ENCODE measurements at regions not wholly inside any gene's neighbourhood (a gene's known extent, or its start where the extent isn't known, plus 50 kb on each side); places are given as distances from the start of the nearest gene placed in this dataset.

DNA sequence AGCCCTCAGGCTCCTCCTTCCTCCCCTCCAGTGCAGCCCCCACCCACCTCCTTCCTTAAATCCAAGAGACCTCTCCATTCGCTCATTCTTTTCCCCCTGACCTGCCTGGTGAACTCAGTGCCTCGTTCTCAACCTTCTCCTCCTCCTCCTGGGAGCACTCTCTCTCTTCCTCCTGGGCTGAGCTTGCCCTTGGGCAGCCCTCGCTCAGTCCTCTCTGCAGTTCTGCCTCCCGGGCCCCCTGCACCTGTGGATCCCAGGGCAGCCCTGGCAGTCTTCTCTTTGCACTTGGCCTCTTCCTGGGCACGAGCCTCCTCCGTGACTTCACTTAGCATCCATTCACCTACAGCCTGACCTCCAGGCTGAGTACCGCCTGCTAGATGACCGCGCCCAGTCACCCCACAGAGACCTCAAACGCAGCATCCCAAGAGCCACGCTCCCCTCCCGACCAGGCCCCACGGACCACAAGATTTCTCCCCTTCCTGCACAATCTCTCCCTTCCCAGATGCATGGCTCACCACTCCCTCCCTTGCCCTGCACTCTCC is 58.9 kb upstream of the ID2 start:
- BruUV-seq (replicated peaks), result no TSS peak
- intact Hi-C loops (cut with micrococcal nuclease; ENCODE audit: unreplicated experiment), result no loop called here
- peaks cover 6% of the 10 kb centered on the region for H3K4me1 ChIP-seq (ENCODE audit: insufficient read depth, low read length, poor library complexity, severe bottlenecking)
- TF ChIP-seq EZH2 (IDR thresholded peaks at IDR 0.05; ENCODE audit: borderline replicate concordance, low read depth, low read length, poor library complexity, severe bottlenecking), result no peak
- TF ChIP-seq CTCF (conservative IDR thresholded peaks at IDR 0.05; ENCODE audit: low read depth, low read length), result no peak
- H3K27ac ChIP-seq (ENCODE audit: low read depth, low read length, poor library complexity, severe bottlenecking), result no peak overlapping the region
- POLR2A ChIA-PET (ENCODE audit: low non-redundant PET), result no interaction called here
- no peak for DNase-seq (ENCODE audit: low spot score)
- no peaks in the 10 kb centered on the region for H3K36me3 ChIP-seq (ENCODE audit: insufficient read depth, low read length, poor library complexity, severe bottlenecking)
- H3K9me3 ChIP-seq (ENCODE audit: low read depth, low read length, poor library complexity, severe bottlenecking), result no peaks in the 10 kb centered on the region
- no peaks in the 10 kb centered on the region for H3K27me3 ChIP-seq (replicated peaks; ENCODE audit: insufficient read depth, low read depth, low read length, poor library complexity)
- CTCF ChIA-PET, result no interaction called here
- no peak overlapping the region for H3K4me3 ChIP-seq (ENCODE audit: low read depth, low read length, poor library complexity, severe bottlenecking)

DNA sequence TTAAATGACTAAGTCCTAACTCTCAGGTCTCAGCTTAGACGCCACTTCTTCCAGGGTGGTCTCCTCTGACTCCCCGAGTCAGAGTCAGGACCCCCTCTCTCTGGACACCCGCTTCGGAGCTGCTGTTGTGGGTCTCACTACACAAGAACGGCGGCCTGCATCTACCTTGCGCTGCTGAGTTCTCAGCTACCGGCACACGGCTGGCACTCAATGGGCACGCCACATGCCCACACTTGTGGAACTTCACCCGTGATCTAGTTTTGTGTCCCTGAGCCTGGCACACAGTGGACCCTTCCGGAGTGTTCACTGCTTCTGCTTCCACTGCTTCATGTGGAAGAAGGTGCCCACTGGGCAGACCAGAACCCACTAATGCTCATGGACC is 58.3 kb upstream of the ID2 start:
- POLR2A ChIA-PET (ENCODE audit: low non-redundant PET), result no interaction called here
- no TSS peak for BruUV-seq (replicated peaks)
- H3K4me1 ChIP-seq (ENCODE audit: insufficient read depth, low read length, poor library complexity, severe bottlenecking), result peaks cover 6% of the 10 kb centered on the region
- intact Hi-C loops (cut with micrococcal nuclease; ENCODE audit: unreplicated experiment), result no loop called here
- H3K9me3 ChIP-seq (ENCODE audit: low read depth, low read length, poor library complexity, severe bottlenecking), result no peaks in the 10 kb centered on the region
- H3K4me3 ChIP-seq (ENCODE audit: low read depth, low read length, poor library complexity, severe bottlenecking), result no peak overlapping the region
- H3K27ac ChIP-seq (ENCODE audit: low read depth, low read length, poor library complexity, severe bottlenecking), result no peak overlapping the region
- H3K36me3 ChIP-seq (ENCODE audit: insufficient read depth, low read length, poor library complexity, severe bottlenecking), result no peaks in the 10 kb centered on the region
- H3K27me3 ChIP-seq (replicated peaks; ENCODE audit: insufficient read depth, low read depth, low read length, poor library complexity), result no peaks in the 10 kb centered on the region
- TF ChIP-seq CTCF (conservative IDR thresholded peaks at IDR 0.05; ENCODE audit: low read depth, low read length) (no peak), EZH2 (IDR thresholded peaks at IDR 0.05; ENCODE audit: borderline replicate concordance, low read depth, low read length, poor library complexity, severe bottlenecking) (no peak)
- CTCF ChIA-PET, result no interaction called here
- DNase-seq (ENCODE audit: low spot score), result no peak

GRCh38 chr2:8623958-8624591 is 57.8 kb upstream of the ID2 start:
- intact Hi-C loops (cut with micrococcal nuclease; ENCODE audit: unreplicated experiment), result no loop called here
- H3K4me3 ChIP-seq (ENCODE audit: low read depth, low read length, poor library complexity, severe bottlenecking), result no peak overlapping the region
- POLR2A ChIA-PET (ENCODE audit: low non-redundant PET), result no interaction called here
- H3K4me1 ChIP-seq (ENCODE audit: insufficient read depth, low read length, poor library complexity, severe bottlenecking), result peaks cover 6% of the 10 kb centered on the region
- no TSS peak for BruUV-seq (replicated peaks)
- no peaks in the 10 kb centered on the region for H3K9me3 ChIP-seq (ENCODE audit: low read depth, low read length, poor library complexity, severe bottlenecking)
- no peak for DNase-seq (ENCODE audit: low spot score)
- no peaks in the 10 kb centered on the region for H3K27me3 ChIP-seq (replicated peaks; ENCODE audit: insufficient read depth, low read depth, low read length, poor library complexity)
- H3K27ac ChIP-seq (ENCODE audit: low read depth, low read length, poor library complexity, severe bottlenecking), result no peak overlapping the region
- H3K36me3 ChIP-seq (ENCODE audit: insufficient read depth, low read length, poor library complexity, severe bottlenecking), result no peaks in the 10 kb centered on the region
- CTCF ChIA-PET, result no interaction called here
- no peak for TF ChIP-seq CTCF (conservative IDR thresholded peaks at IDR 0.05; ENCODE audit: low read depth, low read length)
- no peak for TF ChIP-seq EZH2 (IDR thresholded peaks at IDR 0.05; ENCODE audit: borderline replicate concordance, low read depth, low read length, poor library complexity, severe bottlenecking)
